NCI-H774 (cell line): ENCODE measurements at regions not wholly inside any gene's neighbourhood (a gene's known extent, or its start where the extent isn't known, plus 50 kb on each side); places are given as distances from the start of the nearest gene placed in this dataset.

Experiments
- DNase-seq: peaks from one replicate; lab custom pipeline; 2025; lab: John Stamatoyannopoulos, UW

DNA sequence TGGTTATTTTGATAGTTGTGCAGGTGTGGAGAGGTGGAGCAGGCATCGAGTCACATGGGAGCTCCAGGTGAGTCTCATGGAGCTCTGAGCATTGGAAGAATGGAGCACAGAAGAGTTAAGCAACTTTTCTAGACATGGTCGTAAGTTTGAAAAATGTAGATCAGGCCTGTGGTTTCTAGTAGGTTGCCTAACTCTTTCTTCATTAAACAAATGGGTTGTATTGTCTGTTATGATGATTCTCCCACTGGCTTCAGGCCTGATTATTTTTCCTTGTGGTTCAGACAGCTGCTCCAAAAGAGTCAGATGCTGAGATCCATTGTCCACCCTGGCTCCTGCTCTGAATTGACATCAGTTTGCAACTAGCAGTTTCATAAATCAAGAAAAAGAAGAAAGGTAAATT is 80.3 kb upstream of the RPS23 start:
- no peak for DNase-seq

GRCh38 chr5:82356808-82357671 is 78.9 kb upstream of the RPS23 start:
- no peak for DNase-seq

DNA sequence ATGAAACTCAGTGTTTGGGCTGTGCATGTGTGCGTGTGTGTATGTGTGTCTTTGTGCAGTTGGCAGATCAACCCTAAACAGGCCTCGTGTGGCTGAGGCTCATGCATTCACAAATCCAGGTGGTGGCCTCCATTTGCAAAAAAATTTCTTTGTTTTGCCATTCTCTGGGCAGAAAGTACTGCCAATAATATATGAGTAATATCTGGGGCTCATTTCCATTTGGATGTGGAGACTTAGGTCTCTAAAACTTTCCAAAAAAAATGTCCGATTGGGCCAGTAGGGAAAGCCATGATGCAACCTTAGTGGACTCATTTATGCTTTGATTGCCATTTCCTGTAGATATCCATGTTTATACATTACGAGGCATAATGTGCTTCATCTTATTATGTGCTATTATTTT is 77.9 kb upstream of the RPS23 start:
- no peak for DNase-seq

- DNase-seq = no peak
Measured at GRCh38 chr5:82355496-82355895, 77.3 kb upstream of the RPS23 start.

DNA sequence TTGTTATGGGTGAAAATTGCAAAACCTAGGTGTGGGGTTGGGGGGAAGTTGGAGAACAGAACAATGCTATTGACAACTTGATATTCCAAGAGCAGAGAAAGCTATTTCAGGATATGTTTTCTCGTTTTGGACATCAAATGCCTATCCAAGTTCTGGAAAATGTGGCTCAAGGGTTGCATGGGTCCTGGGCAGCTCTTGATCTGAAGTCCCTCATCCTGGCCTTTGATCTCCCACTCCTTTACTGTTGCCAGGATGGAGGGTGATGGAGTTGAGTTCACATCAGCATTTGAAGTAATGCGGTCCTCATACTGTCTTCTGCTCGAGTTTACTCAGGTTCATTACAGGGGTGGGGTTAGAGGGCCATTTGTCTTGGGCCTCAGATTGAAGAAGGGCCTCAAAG is 76.9 kb upstream of the RPS23 start:
- DNase-seq = no peak

- no peak for DNase-seq
Measured at GRCh38 chr5:82354543-82354942, 76.4 kb upstream of the RPS23 start.

- DNase-seq = no peak
Measured at GRCh38 chr5:82353522-82353921, 75.4 kb upstream of the RPS23 start.

GRCh38 chr5:82352146-82352791 is 74.1 kb upstream of the RPS23 start:
- DNase-seq = no peak

GRCh38 chr5:82351754-82352145 is 73.6 kb upstream of the RPS23 start:
- DNase-seq = peak; percentile 62

DNA sequence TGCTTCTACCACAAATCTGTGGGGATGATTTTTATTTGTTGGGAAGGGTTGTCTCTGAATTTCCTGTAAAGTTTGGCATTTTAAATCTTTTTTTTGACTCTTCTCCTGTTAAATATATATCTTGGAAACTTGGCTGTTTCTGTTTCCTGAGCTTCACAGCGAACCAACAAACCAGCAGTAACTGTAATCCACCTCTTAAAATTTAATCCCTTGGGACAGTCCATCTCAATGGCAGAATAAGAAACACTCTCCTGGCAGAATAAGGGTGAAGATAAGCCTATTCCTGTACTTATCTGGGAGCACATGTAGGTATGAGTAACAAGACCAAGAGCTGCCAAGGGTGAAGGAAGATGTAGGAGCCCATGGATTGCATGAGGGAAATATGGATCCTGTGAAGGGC is 73.1 kb upstream of the RPS23 start:
- no peak for DNase-seq

DNA sequence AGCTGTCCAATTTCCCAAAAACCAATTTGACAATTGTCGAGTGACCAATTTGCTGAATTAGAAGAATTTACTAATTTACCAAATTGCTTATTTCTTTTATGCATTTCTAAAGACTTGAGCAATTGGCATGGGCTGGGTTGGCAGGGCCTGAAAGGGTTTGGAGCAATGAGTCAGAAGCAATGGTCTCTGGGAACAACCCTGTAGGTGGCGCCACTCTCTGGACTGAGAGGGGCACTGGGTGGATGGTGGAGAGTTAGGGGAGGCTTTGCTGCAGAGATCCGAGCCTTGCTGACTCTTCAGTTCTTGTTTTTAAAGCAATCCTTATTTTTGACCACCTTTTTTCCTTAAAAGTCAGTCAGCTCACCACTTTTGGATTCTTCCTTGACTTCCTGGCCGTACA is 71.5 kb upstream of the RPS23 start:
- DNase-seq = no peak

DNA sequence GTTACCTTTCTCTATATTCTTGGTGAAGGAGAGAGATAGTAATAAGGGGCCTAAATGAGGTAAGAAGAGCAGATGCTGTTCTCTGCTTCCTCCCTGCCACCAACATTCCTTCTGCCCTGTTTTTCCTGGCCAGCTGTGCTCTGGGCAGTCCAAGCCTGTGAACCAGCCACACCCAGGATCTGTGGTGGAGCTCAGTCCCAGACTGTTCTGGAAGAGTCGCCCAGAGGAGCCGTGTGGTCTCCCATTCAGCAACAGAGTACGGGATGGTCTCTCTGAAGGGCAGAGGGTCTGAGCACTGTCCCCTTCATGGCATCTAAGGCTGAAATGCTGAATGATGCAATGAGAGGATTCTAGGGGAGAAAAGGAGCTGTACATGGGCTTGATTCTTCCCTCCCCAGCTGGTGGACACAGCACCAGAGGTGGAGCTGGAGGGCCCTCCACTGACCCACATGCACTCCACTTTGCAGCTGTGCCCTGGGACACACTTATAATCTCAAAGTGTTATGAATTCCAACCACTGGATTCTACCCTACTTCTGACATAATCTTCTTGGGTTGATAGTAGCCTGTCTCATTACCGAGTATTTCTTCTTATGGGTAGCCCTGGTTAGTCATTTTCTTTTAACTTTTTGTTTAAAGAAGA is 70.8 kb upstream of the RPS23 start:
- DNase-seq = no peak

- no peak for DNase-seq
Measured at GRCh38 chr5:82347201-82347865, 69.2 kb upstream of the RPS23 start.

GRCh38 chr5:82346399-82347165 is 68.4 kb upstream of the RPS23 start:
- no peak for DNase-seq

DNA sequence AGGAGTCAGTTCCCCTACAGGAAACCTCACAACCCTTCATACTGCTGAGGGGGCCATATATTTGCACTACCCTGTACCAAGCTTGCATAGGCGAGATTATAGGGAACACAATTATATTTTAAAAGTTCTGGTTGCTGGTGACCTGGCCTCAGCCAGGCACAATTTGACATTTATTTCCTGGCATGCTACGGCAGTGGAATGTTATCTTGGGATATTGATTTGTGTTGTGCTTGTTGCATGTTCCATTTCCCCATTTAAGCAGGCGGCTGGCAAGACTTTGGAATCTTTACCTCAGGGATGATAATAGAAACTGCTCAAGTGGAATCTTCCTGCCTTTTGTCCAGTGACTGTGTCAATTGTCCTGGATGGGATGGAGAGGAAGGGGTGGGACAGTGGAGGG is 67.0 kb upstream of the RPS23 start:
- DNase-seq = no peak

DNA sequence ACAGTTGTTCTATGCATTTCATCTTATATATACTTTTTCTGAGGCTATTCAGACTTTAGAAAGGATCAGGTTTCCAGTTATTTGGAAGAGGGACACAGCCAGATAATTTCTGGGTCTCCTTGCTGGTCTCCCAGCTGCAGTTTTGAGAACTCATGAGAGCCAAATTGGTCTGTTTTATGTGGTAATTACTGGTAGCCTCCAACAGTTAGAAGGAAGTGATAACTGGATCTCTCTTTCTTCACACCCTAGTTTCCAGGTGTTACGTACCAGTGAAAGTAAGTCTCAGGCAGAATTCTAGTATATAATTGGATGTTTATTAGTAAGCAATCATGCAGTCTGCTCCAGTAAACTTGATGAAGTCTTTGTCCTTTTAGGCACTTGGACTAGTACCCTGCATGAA is 63.2 kb upstream of the RPS23 start:
- no peak for DNase-seq

DNA sequence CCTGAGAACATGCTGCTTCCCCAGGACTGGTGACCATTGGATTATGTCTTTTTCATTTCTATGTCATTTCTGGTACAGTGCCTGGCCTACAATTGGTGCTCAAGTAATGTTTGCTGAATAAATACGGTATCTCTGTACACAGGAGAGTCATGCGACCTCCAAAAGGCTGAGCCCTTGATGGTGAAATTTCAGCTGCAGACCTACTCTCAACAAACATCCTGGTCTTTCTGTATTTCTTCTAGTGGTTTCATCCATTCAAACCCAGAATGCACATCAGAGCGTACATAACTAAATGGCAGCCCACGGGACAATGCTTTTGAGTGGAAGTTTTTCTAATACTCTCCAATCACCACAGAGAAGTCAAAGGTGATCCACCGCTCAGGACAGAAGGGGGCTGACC is 62.6 kb upstream of the RPS23 start:
- no peak for DNase-seq

- no peak for DNase-seq
Measured at GRCh38 chr5:82339792-82340191, 61.6 kb upstream of the RPS23 start.

DNA sequence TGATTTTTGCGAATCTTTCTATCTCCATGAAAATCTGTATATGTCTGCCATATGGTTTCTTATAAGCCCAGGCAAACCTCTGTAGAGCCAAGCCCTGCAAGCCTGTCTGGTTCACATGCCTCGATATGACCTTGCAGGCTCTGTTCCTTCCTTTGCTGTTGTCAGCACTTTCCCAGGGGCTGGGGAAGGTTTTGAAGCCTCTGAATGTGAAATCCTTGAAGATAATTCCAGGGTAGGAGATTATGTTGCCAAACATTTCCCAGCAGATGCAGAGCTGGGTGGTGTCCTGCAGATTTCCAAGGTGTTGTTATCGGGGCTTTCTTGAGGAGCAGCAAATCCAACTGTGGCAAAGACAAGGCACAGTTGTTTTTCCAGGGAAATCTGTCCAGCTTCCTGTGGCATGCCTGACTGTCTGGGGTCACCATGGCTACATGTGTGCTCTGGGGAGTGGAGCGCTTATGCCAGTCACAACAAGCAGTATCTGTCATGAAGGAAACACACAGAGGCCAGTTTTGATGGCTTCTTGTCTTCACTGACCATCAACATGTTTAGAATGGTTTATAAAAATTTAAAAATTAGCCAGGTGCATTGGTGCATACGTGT is 60.7 kb upstream of the RPS23 start:
- DNase-seq = no peak

DNA sequence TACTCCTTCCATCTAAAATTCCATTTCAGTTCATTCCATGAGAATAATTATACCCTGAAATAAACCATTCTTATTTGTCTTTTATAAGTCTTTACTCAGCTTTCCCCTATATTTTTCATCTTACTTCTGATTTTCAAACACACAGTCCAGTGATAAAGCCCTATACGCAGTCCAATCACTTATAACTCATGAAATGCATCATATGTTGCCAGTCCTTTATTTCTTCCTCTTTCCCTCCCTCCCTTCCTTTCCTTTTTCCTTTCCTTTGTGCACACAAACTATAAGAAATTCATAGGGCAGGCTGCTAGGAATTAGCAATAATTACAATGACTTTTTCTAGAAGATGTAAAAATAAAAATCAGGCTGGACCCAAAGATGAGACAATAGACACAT is 58.8 kb upstream of the RPS23 start:
- DNase-seq = no peak

GRCh38 chr5:82336226-82336958 is 58.2 kb upstream of the RPS23 start:
- DNase-seq = no peak
